Colonic mucosa (tissue), 4 donors: ENCODE measurements at regions not wholly inside any gene's neighbourhood (a gene's known extent, or its start where the extent isn't known, plus 50 kb on each side); places are given as distances from the start of the nearest gene placed in this dataset.

Experiments used
- DNase-seq: peaks from one replicate; pipeline ENCODE4 v3.0.0-alpha.2; 2020
- H3K27ac ChIP-seq: fragments of 200-600 bp; one replicate; pipeline ENCODE4 v1.8.0; 2021
- H3K27me3 ChIP-seq: fragments of 200-600 bp; one replicate; pipeline ENCODE4 v1.8.0; 2021
- H3K36me3 ChIP-seq: fragments of 200-600 bp; one replicate; pipeline ENCODE4 v1.8.0; 2021
- H3K4me1 ChIP-seq: fragments of 200-600 bp; one replicate; pipeline ENCODE4 v1.8.0; 2021; ENCODE audit warnings: mild to moderate bottlenecking
- H3K4me3 ChIP-seq: fragments of 200-600 bp; one replicate; pipeline ENCODE4 v1.8.0; 2021
- H3K9ac ChIP-seq, 2 donors: one replicate each; pipeline ENCODE4 v1.7.0; 2013; ENCODE audit warnings: control low read depth in 2 of 2, low read depth in 2 of 2, low read length in 2 of 2
- H3K9me3 ChIP-seq: fragments of 200-600 bp; one replicate; pipeline ENCODE4 v1.8.0; 2021
- CTCF ChIP-seq: fragments of 200-600 bp; IDR thresholded peaks from one replicate; pipeline ENCODE4 v1.8.0; 2022; ENCODE audit warnings: antibody characterized with exemption, mild to moderate bottlenecking
- intact Hi-C: fragments of 100-400 bp; cut with DNase I; formaldehyde crosslinking; loops from one replicate; pipeline ENCODE4 v1.14.1; 2022
- donor health status: healthy.
- donor health status: DM: no; HTN: no; CAD: no.
- donor health status: DM: no; HTN: no; CAD: no.

GRCh38 chr3:35871009-35871408 lies 231.7 kb downstream of the ARPP21 start:
- no peak overlapping the region for H3K27ac ChIP-seq
- no peaks in the 10 kb centered on the region for H3K27me3 ChIP-seq
- no peak overlapping the region for H3K9ac ChIP-seq
- H3K36me3 ChIP-seq = no peaks in the 10 kb centered on the region
- H3K9me3 ChIP-seq = no peaks in the 10 kb centered on the region
- H3K4me1 ChIP-seq = no peaks in the 10 kb centered on the region
- DNase-seq = no peak
- H3K4me3 ChIP-seq = no peak overlapping the region
- TF ChIP-seq CTCF = no peak
- intact Hi-C loops = no loop called here

DNA sequence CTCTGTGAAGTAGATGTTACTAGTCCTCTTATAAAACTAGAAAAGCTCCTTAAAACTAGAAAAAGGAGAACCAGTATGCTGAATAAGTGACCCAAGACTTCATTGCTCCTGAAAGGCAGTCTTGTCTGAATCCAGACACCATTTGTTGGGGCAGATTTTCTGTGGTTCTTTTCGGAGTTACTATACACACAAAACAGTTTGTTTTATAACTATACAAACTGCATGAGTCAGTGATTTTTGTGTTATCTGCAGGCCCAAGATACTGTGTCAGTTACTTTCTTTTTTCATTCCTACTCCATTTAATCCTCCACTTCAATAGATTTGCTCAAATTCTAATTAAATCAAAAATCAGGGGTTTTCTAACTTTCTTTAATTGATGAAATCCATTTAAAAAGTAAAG lies 244.6 kb downstream of the ARPP21 start:
- H3K36me3 ChIP-seq = no peaks in the 10 kb centered on the region
- no peaks in the 10 kb centered on the region for H3K27me3 ChIP-seq
- no peak for DNase-seq
- H3K4me3 ChIP-seq = no peak overlapping the region
- TF ChIP-seq CTCF = no peak
- no peak overlapping the region for H3K9ac ChIP-seq
- intact Hi-C loops = no loop called here
- no peaks in the 10 kb centered on the region for H3K9me3 ChIP-seq
- H3K27ac ChIP-seq = no peak overlapping the region
- H3K4me1 ChIP-seq = no peaks in the 10 kb centered on the region

DNA sequence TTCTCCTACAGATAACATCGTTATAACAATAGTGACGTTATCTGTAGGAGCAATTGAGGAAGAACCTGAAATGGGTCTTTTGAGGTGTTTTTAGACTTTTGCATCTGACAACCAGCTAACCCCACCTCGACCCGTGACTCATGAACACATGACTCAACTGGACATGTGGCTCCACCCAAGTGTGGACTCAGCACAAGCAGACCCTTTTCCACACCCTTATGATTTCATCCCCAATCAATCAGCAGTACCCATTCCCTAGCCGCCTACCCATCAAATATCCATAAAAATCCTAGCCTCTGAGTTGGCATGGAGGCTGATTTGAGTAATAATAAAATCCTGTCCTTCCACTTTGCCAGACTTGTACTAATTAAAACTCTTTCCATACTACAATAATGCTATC lies 255.4 kb downstream of the ARPP21 start:
- Histone ChIP-seq H3K27me3 (no peaks in the 10 kb centered on the region), H3K9ac (no peak overlapping the region), H3K9me3 (no peaks in the 10 kb centered on the region), H3K4me1 (no peaks in the 10 kb centered on the region), H3K4me3 (no peak overlapping the region), H3K27ac (no peak overlapping the region), H3K36me3 (no peaks in the 10 kb centered on the region)
- intact Hi-C loops = no loop called here
- no peak for DNase-seq
- no peak for TF ChIP-seq CTCF

DNA sequence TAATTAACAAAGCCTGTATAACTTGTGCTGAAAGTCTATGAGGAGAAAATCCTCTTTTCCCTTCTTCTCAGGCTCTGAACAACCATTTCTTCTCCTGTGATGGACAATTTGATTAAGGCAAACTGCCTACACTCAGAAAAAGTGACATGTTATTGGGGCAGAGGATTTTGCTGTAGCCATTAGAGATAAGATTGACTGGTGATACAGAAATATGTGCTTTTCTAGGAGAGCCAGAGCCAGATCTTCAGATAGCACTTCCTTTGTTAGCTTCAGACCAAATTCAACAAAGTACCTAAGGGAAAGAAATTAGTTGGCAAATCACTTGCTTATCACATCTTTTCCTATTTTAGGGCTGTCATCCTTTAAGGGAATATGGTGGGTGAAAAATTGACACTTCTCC lies 259.9 kb downstream of the ARPP21 start:
- Histone ChIP-seq H3K9me3 (no peaks in the 10 kb centered on the region), H3K4me3 (no peak overlapping the region), H3K9ac (no peak overlapping the region), H3K36me3 (no peaks in the 10 kb centered on the region), H3K4me1 (no peaks in the 10 kb centered on the region), H3K27ac (no peak overlapping the region), H3K27me3 (no peaks in the 10 kb centered on the region)
- no peak for DNase-seq
- no peak for TF ChIP-seq CTCF
- intact Hi-C loops = no loop called here

DNA sequence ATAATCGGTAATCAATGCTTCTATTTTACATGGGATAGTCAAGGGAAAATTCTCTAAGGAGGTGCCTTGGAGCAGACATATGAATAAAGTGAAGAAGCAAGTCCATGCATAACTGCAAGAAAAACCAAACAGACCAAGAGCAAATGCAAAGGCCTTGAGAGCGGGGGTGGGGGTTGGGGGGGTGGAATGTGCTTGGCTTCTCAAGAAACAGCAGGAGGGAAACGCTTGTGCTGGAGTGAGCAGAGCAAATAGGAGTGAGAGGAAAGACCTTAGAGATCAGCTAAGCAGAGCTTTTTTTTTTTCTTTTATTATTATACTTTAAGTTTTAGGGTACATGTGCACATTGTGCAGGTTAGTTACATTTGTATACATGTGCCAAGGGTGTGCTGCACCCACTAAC lies 260.8 kb downstream of the ARPP21 start:
- Histone ChIP-seq H3K9ac (no peak overlapping the region), H3K27me3 (no peaks in the 10 kb centered on the region), H3K27ac (no peak overlapping the region), H3K36me3 (no peaks in the 10 kb centered on the region), H3K4me3 (no peak overlapping the region), H3K9me3 (no peaks in the 10 kb centered on the region), H3K4me1 (no peaks in the 10 kb centered on the region)
- intact Hi-C loops = no loop called here
- DNase-seq = no peak
- TF ChIP-seq CTCF = no peak
